Hepatocyte (in vitro differentiated cells): ENCODE measurements at regions not wholly inside any gene's neighbourhood (a gene's known extent, or its start where the extent isn't known, plus 50 kb on each side); places are given as distances from the start of the nearest gene placed in this dataset.

Experiments used
- EZH2phosphoT487 ChIP-seq: fragments of 200-600 bp; sonication (generic); IDR thresholded peaks from one replicate; pipeline ENCODE4 v1.6.1; 2018; ENCODE audit warnings: antibody characterized with exemption, mild to moderate bottlenecking, low read depth, moderate library complexity; ENCODE audit not compliant: unreplicated experiment, severe bottlenecking
- TF ChIP-seq, protein P1 (sequence below): fragments of 200-600 bp; sonication (generic); IDR thresholded peaks from 2 replicates; pipeline ENCODE4 v1.5.1; 2016; ENCODE audit warnings: antibody characterized with exemption, mild to moderate bottlenecking; ENCODE audit not compliant: poor library complexity

DNA sequence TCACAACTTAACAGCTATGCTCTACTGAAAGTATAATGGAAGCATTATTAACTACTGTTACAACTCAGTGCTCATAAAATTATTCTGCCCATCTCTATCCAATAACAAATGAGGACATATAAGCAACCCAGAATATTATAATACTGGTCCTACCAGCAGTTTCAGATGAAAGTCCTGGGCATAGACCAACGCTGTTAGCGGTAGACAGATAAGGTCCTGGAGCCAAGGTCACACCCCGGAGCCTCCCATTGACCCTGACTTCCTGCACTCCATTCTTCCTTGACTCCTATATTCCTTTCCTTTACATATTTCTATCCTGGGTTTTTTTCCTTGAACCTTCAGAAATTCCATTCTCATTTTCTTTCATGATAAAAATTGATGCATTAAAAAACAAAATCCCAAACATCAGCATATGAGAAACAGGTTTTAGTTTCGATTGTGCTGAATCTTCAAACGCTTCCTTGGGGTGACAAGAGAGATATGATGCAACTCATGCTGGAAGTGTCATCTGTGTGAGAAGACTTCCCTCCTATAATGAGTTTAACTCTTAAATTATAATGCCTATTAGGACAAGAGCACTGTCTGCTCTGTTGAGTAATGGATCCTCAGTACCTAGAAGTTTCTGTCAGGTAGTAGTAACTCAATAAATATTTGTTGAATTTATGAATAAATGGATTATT lies 831.1 kb downstream of the LRRIQ3 start:
- TF ChIP-seq, protein P1, sequence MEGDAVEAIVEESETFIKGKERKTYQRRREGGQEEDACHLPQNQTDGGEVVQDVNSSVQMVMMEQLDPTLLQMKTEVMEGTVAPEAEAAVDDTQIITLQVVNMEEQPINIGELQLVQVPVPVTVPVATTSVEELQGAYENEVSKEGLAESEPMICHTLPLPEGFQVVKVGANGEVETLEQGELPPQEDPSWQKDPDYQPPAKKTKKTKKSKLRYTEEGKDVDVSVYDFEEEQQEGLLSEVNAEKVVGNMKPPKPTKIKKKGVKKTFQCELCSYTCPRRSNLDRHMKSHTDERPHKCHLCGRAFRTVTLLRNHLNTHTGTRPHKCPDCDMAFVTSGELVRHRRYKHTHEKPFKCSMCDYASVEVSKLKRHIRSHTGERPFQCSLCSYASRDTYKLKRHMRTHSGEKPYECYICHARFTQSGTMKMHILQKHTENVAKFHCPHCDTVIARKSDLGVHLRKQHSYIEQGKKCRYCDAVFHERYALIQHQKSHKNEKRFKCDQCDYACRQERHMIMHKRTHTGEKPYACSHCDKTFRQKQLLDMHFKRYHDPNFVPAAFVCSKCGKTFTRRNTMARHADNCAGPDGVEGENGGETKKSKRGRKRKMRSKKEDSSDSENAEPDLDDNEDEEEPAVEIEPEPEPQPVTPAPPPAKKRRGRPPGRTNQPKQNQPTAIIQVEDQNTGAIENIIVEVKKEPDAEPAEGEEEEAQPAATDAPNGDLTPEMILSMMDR = no peak
- TF ChIP-seq EZH2phosphoT487 = no peak
